Naive thymus-derived CD4-positive, alpha-beta T cell (primary cell): ENCODE measurements at regions not wholly inside any gene's neighbourhood (a gene's known extent, or its start where the extent isn't known, plus 50 kb on each side); places are given as distances from the start of the nearest gene placed in this dataset.

Experiments
- ATAC-seq: fragments of 150-1000 bp; cut with Tn5 transposase; 2 replicates; pipeline ENCODE4 v1.10.0; 2021; ENCODE audit warnings: mild to moderate bottlenecking, moderate library complexity
- CTCF ChIA-PET: fragments of 350-600 bp; sonication (Branson Sonifier 250); formaldehyde crosslinking; loops from one replicate; lab custom pipeline; 2021; ENCODE audit warnings: antibody characterized with exemption; lab: Charles Lee
- POLR2A ChIA-PET: fragments of 350-600 bp; sonication (Branson Sonifier 250); formaldehyde crosslinking; loops from one replicate; lab custom pipeline; 2021; ENCODE audit warnings: antibody characterized with exemption, inconsistent platforms; lab: Charles Lee
- DNase-seq, 9 donors: peaks; one replicate each; pipeline versions ENCODE4 v3.0.0 to v3.0.0-alpha.2; 2020 to 2022; ENCODE audit warnings: mixed read lengths in 1 of 9
- H3K27ac ChIP-seq: one replicate; pipeline ENCODE4 v1.7.0; 2013; ENCODE audit warnings: mild to moderate bottlenecking, low read depth, low read length, moderate library complexity
- H3K27me3 ChIP-seq, 2 donors: one replicate each; pipeline ENCODE4 v1.7.0; 2013; ENCODE audit warnings: low read length in 2 of 2, mild to moderate bottlenecking in 2 of 2, moderate library complexity in 2 of 2; ENCODE audit not compliant: control insufficient read depth in 2 of 2, insufficient read depth in 2 of 2
- H3K36me3 ChIP-seq, 3 experiments: 1 replicate in 2 of 3; 2 replicates in 1 of 3; pipeline ENCODE4 v1.7.0; 2013; ENCODE audit warnings: low read length in 3 of 3, mild to moderate bottlenecking in 3 of 3, moderate library complexity in 1 of 3; ENCODE audit not compliant: insufficient read depth in 3 of 3, control insufficient read depth in 2 of 3
- H3K4me1 ChIP-seq, 2 donors: one replicate each; pipeline ENCODE4 v1.7.0; 2013; ENCODE audit warnings: low read length in 2 of 2, mild to moderate bottlenecking in 2 of 2, moderate library complexity in 1 of 2; ENCODE audit not compliant: control insufficient read depth in 2 of 2, insufficient read depth in 2 of 2
- H3K4me3 ChIP-seq: 2 replicates; pipeline ENCODE4 v1.7.0; 2013; ENCODE audit warnings: mild to moderate bottlenecking, low read length
- H3K9me3 ChIP-seq, 3 experiments: 1 replicate in 2 of 3; 2 replicates in 1 of 3; pipeline ENCODE4 v1.7.0; 2013; ENCODE audit warnings: low read length in 3 of 3; ENCODE audit not compliant: control insufficient read depth in 2 of 3
- H3K27ac Mint-ChIP-seq, 9 donors: one replicate each; pipeline ENCODE4 v1.8.0; 2020 to 2022; ENCODE audit warnings: mixed read lengths in 9 of 9, mild to moderate bottlenecking in 8 of 9, moderate library complexity in 5 of 9, inconsistent platforms in 2 of 9
- H3K27me3 Mint-ChIP-seq, 5 donors: one replicate each; pipeline ENCODE4 v1.8.0; 2021 to 2022; ENCODE audit warnings: mixed read lengths in 5 of 5, mild to moderate bottlenecking in 1 of 5
- H3K36me3 Mint-ChIP-seq, 5 donors: one replicate each; pipeline ENCODE4 v1.8.0; 2020 to 2022; ENCODE audit warnings: mixed read lengths in 5 of 5, mild to moderate bottlenecking in 3 of 5, inconsistent platforms in 1 of 5
- H3K4me1 Mint-ChIP-seq, 7 donors: one replicate each; pipeline ENCODE4 v1.8.0; 2020 to 2022; ENCODE audit warnings: mixed read lengths in 7 of 7, mild to moderate bottlenecking in 3 of 7, inconsistent platforms in 1 of 7
- H3K4me3 Mint-ChIP-seq, 10 donors: one replicate each; pipeline ENCODE4 v1.8.0; 2020 to 2022; ENCODE audit warnings: mild to moderate bottlenecking in 10 of 10, mixed read lengths in 10 of 10, moderate library complexity in 6 of 10, inconsistent platforms in 2 of 10
- H3K9me3 Mint-ChIP-seq, 11 donors: one replicate each; pipeline ENCODE4 v1.8.0; 2020 to 2022; ENCODE audit warnings: mixed read lengths in 11 of 11, mild to moderate bottlenecking in 4 of 11, inconsistent platforms in 1 of 11, moderate library complexity in 1 of 11
- intact Hi-C, 2 donors: fragments of 100-400 bp; cut with micrococcal nuclease; formaldehyde crosslinking; loops; one replicate each; pipeline ENCODE4 v1.15.1; 2023

GRCh38 chr3:28850186-28850585, 430.7 kb upstream of the RBMS3 start:
- H3K36me3 Mint-ChIP-seq = no peaks in the 10 kb centered on the region
- H3K27ac Mint-ChIP-seq = no peak overlapping the region

GRCh38 chr3:28853830-28854229, 427.0 kb upstream of the RBMS3 start:
- Mint-ChIP-seq H3K27me3 (peaks cover 0 to 17% (median 0%) of the 10 kb centered on the region in 5 donors), H3K4me3 (no peak overlapping the region), H3K9me3 (peaks cover 0 to 1% (median 0%) of the 10 kb centered on the region in 11 donors), H3K27ac (no peak overlapping the region), H3K4me1 (no peaks in the 10 kb centered on the region), H3K36me3 (no peaks in the 10 kb centered on the region)
- ATAC-seq (no peak), DNase-seq (no peak)
- intact Hi-C loops = no loop called here
- Histone ChIP-seq H3K4me3 (no peak overlapping the region), H3K4me1 (no peaks in the 10 kb centered on the region), H3K27ac (no peak overlapping the region), H3K9me3 (no peaks in the 10 kb centered on the region), H3K36me3 (no peaks in the 10 kb centered on the region), H3K27me3 (no peaks in the 10 kb centered on the region)
- ChIA-PET CTCF (no interaction called here), POLR2A (interaction anchor here (0.6 kb wide), 1 partner anchor 10 kb away, joined by 5 read pairs; no protein-coding TSS in a partner anchor)

More at GRCh38 chr3:28850186-28850585, 430.7 kb upstream of the RBMS3 start:
- CTCF ChIA-PET = no interaction called here
- no peak overlapping the region for H3K4me3 Mint-ChIP-seq
- Histone ChIP-seq H3K36me3 (no peaks in the 10 kb centered on the region), H3K27ac (no peak overlapping the region), H3K27me3 (no peaks in the 10 kb centered on the region), H3K9me3 (no peaks in the 10 kb centered on the region), H3K4me3 (no peak overlapping the region), H3K4me1 (no peaks in the 10 kb centered on the region)
- intact Hi-C loops = no loop called here
- DNase-seq (no peak), ATAC-seq (no peak)
- POLR2A ChIA-PET = no interaction called here
- peaks cover 0 to 2% (median 0%) of the 10 kb centered on the region in 11 donors for H3K9me3 Mint-ChIP-seq
- peaks cover 0 to 17% (median 0%) of the 10 kb centered on the region in 5 donors for H3K27me3 Mint-ChIP-seq
- H3K4me1 Mint-ChIP-seq = peaks cover 0 to 4% (median 0%) of the 10 kb centered on the region in 7 donors

- Mint-ChIP-seq H3K27me3 (peaks cover 0 to 11% (median 4%) of the 10 kb centered on the region in 5 donors), H3K9me3 (peaks cover 0 to 5% (median 0%) of the 10 kb centered on the region in 11 donors), H3K27ac (no peak overlapping the region), H3K4me3 (no peak overlapping the region), H3K36me3 (peaks cover 0 to 4% (median 0%) of the 10 kb centered on the region in 5 donors), H3K4me1 (no peaks in the 10 kb centered on the region)
- intact Hi-C loops = no loop called here
- Histone ChIP-seq H3K4me1 (no peaks in the 10 kb centered on the region), H3K27ac (no peak overlapping the region), H3K36me3 (no peaks in the 10 kb centered on the region), H3K9me3 (no peaks in the 10 kb centered on the region), H3K27me3 (no peaks in the 10 kb centered on the region), H3K4me3 (no peak overlapping the region)
- ChIA-PET CTCF (no interaction called here), POLR2A (no interaction called here)
- DNase-seq (no peak), ATAC-seq (no peak)
Observed at GRCh38 chr3:28856796-28857195, 424.1 kb upstream of the RBMS3 start.

GRCh38 chr3:28859897-28860296, 421.0 kb upstream of the RBMS3 start:
- no peak for DNase-seq
- ChIA-PET POLR2A (no interaction called here), CTCF (no interaction called here)
- intact Hi-C loops = no loop called here
- Mint-ChIP-seq H3K36me3 (peaks cover 0 to 4% (median 0%) of the 10 kb centered on the region in 5 donors), H3K9me3 (peaks cover 0 to 5% (median 0%) of the 10 kb centered on the region in 11 donors), H3K4me3 (no peak overlapping the region), H3K27me3 (peaks cover 0 to 9% (median 4%) of the 10 kb centered on the region in 5 donors), H3K27ac (no peak overlapping the region), H3K4me1 (no peaks in the 10 kb centered on the region)
- no peak overlapping the region for H3K4me3 ChIP-seq
- no peak for ATAC-seq
- no peaks in the 10 kb centered on the region for H3K9me3 ChIP-seq
- H3K36me3 ChIP-seq = no peaks in the 10 kb centered on the region
- no peaks in the 10 kb centered on the region for H3K27me3 ChIP-seq
- H3K27ac ChIP-seq = no peak overlapping the region
- H3K4me1 ChIP-seq = no peaks in the 10 kb centered on the region

GRCh38 chr3:28860307-28860706, 420.6 kb upstream of the RBMS3 start:
- H3K9me3 Mint-ChIP-seq = peaks cover 0 to 5% (median 0%) of the 10 kb centered on the region in 11 donors
- H3K4me3 Mint-ChIP-seq = no peak overlapping the region
- H3K4me1 Mint-ChIP-seq = no peaks in the 10 kb centered on the region
- H3K36me3 Mint-ChIP-seq = peaks cover 0 to 4% (median 0%) of the 10 kb centered on the region in 5 donors
- Histone ChIP-seq H3K4me3 (no peak overlapping the region), H3K4me1 (no peaks in the 10 kb centered on the region), H3K9me3 (no peaks in the 10 kb centered on the region), H3K36me3 (no peaks in the 10 kb centered on the region), H3K27me3 (no peaks in the 10 kb centered on the region), H3K27ac (no peak overlapping the region)
- no peak for ATAC-seq
- POLR2A ChIA-PET = no interaction called here
- no peak overlapping the region for H3K27ac Mint-ChIP-seq
- intact Hi-C loops = no loop called here
- peaks cover 0 to 9% (median 4%) of the 10 kb centered on the region in 5 donors for H3K27me3 Mint-ChIP-seq
- no peak for DNase-seq
- CTCF ChIA-PET = no interaction called here

- Histone ChIP-seq H3K27ac (no peak overlapping the region), H3K9me3 (no peaks in the 10 kb centered on the region), H3K27me3 (no peaks in the 10 kb centered on the region), H3K4me1 (no peaks in the 10 kb centered on the region), H3K4me3 (no peak overlapping the region), H3K36me3 (no peaks in the 10 kb centered on the region)
- no peak overlapping the region for H3K27ac Mint-ChIP-seq
- DNase-seq (no peak), ATAC-seq (no peak)
- peaks cover 0 to 4% (median 0%) of the 10 kb centered on the region in 5 donors for H3K36me3 Mint-ChIP-seq
- H3K27me3 Mint-ChIP-seq = peaks cover 0 to 9% (median 4%) of the 10 kb centered on the region in 5 donors
- no peak overlapping the region for H3K4me3 Mint-ChIP-seq
- H3K9me3 Mint-ChIP-seq = peaks cover 0 to 6% (median 0%) of the 10 kb centered on the region in 11 donors
- CTCF ChIA-PET = no interaction called here
- no peaks in the 10 kb centered on the region for H3K4me1 Mint-ChIP-seq
- intact Hi-C loops = no loop called here
- POLR2A ChIA-PET = no interaction called here
Observed at GRCh38 chr3:28863186-28863585, 417.7 kb upstream of the RBMS3 start.

GRCh38 chr3:28867836-28868235, 413.0 kb upstream of the RBMS3 start:
- no peak for ATAC-seq
- Histone ChIP-seq H3K4me3 (no peak overlapping the region), H3K4me1 (no peaks in the 10 kb centered on the region), H3K36me3 (no peaks in the 10 kb centered on the region), H3K9me3 (no peaks in the 10 kb centered on the region), H3K27me3 (no peaks in the 10 kb centered on the region), H3K27ac (no peak overlapping the region)
- H3K27ac Mint-ChIP-seq = no peak overlapping the region
- POLR2A ChIA-PET = no interaction called here
- no peaks in the 10 kb centered on the region for H3K36me3 Mint-ChIP-seq
- intact Hi-C loops = no loop called here
- H3K4me3 Mint-ChIP-seq = no peak overlapping the region
- peaks cover 0 to 4% (median 0%) of the 10 kb centered on the region in 5 donors for H3K27me3 Mint-ChIP-seq
- no peak for DNase-seq
- peaks cover 0 to 5% (median 0%) of the 10 kb centered on the region in 11 donors for H3K9me3 Mint-ChIP-seq
- CTCF ChIA-PET = interaction anchor here (0.6 kb wide), 1 partner anchor 28 kb away, joined by 5 read pairs; no protein-coding TSS in a partner anchor
- no peaks in the 10 kb centered on the region for H3K4me1 Mint-ChIP-seq
